Hepatocyte (in vitro differentiated cells): ENCODE measurements at regions not wholly inside any gene's neighbourhood (a gene's known extent, or its start where the extent isn't known, plus 50 kb on each side); places are given as distances from the start of the nearest gene placed in this dataset.

Experiments
- DNase-seq: peaks from one replicate; pipeline ENCODE4 v3.0.0-alpha.2; 2016; ENCODE audit warnings: low spot score
- H2AFZ ChIP-seq: fragments of 200-600 bp; sonication (generic); 2 replicates; pipeline ENCODE4 v1.6.0; 2016; ENCODE audit warnings: antibody characterized with exemption, mild to moderate bottlenecking
- H3K27ac ChIP-seq: fragments of 200-600 bp; sonication (generic); 2 replicates; pipeline ENCODE4 v1.5.1; 2016; ENCODE audit warnings: mild to moderate bottlenecking
- H3K27me3 ChIP-seq: fragments of 200-600 bp; sonication (generic); 2 replicates; pipeline ENCODE4 v1.6.1; 2016
- H3K36me3 ChIP-seq: fragments of 200-600 bp; sonication (generic); replicated peaks from 2 replicates; pipeline ENCODE4 v1.5.1; 2016; ENCODE audit warnings: low read depth; ENCODE audit not compliant: insufficient read depth
- H3K4me1 ChIP-seq: fragments of 200-600 bp; sonication (generic); 2 replicates; pipeline ENCODE4 v1.5.1; 2016; ENCODE audit warnings: mild to moderate bottlenecking, moderate library complexity; ENCODE audit not compliant: insufficient read depth
- H3K4me2 ChIP-seq: fragments of 200-600 bp; sonication (generic); 2 replicates; pipeline ENCODE4 v1.6.0; 2016
- H3K4me3 ChIP-seq: fragments of 200-600 bp; sonication (generic); 2 replicates; pipeline ENCODE4 v1.5.1; 2016; ENCODE audit warnings: mild to moderate bottlenecking
- H3K79me2 ChIP-seq: fragments of 200-600 bp; sonication (generic); 2 replicates; pipeline ENCODE4 v1.6.0; 2017; ENCODE audit warnings: mild to moderate bottlenecking
- H3K9me2 ChIP-seq: fragments of 200-600 bp; sonication (generic); replicated peaks from 2 replicates; pipeline ENCODE4 v1.6.0; 2017; ENCODE audit warnings: mild to moderate bottlenecking; ENCODE audit not compliant: insufficient read depth
- H3K9me3 ChIP-seq: fragments of 200-600 bp; sonication (generic); 2 replicates; pipeline ENCODE4 v1.5.1; 2016; ENCODE audit warnings: low read depth, mild to moderate bottlenecking
- H4K20me1 ChIP-seq: fragments of 200-600 bp; sonication (generic); 2 replicates; pipeline ENCODE4 v1.6.0; 2016; ENCODE audit warnings: mild to moderate bottlenecking; ENCODE audit not compliant: insufficient read depth, poor library complexity, severe bottlenecking
- EZH2 ChIP-seq: fragments of 200-600 bp; sonication (generic); IDR thresholded peaks from 2 replicates; pipeline ENCODE4 v1.6.1; 2016; ENCODE audit warnings: antibody characterized with exemption, mild to moderate bottlenecking, borderline replicate concordance
- EZH2phosphoT487 ChIP-seq: fragments of 200-600 bp; sonication (generic); IDR thresholded peaks from one replicate; pipeline ENCODE4 v1.6.1; 2018; ENCODE audit warnings: antibody characterized with exemption, mild to moderate bottlenecking, low read depth, moderate library complexity; ENCODE audit not compliant: unreplicated experiment, severe bottlenecking
- WGBS: methylation state at CpG from one replicate; pipeline ENCODE4 v1.1.6; 2016; ENCODE audit warnings: low lambda C conversion rate; ENCODE audit errors: missing lambda C conversion rate; 5-methylcytosine and 5-hydroxymethylcytosine counted together
- TF ChIP-seq, protein P1 (sequence below): fragments of 200-600 bp; sonication (generic); IDR thresholded peaks from 2 replicates; pipeline ENCODE4 v1.5.1; 2016; ENCODE audit warnings: antibody characterized with exemption, mild to moderate bottlenecking; ENCODE audit not compliant: poor library complexity

DNA sequence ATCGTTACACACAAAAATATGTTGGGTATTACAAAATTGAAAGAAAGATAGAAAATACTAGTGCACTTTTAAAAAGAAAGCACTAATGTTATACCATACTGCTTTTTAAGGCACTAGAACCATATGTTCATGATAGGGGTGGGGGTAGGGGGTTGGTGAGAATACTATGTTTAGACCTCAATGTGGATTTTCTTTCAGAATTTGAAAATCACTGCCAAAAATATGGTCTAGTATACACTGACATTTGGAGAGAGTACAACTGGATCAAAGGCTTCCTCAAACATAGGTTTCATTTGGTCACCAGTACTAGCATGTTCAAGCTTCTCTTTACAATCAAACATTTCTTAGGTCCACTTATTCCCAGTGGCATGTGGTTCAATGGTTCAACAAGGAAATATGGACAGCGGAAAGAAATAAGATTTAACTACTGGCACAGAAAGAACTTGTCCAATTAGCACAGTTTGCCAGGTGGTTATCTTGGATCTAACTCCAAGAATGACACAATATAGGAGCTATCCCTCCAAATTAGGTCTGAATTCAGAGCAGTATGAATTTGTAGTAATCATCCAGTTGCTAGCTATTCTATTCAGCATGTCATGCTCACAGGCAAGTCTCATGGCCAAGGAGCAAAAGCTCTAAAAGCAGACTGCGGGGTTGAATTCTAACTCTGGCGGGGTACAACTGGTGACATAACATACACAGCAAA lies 139.3 kb downstream of the SLC24A2 start:
- no peaks in the 10 kb centered on the region for H3K4me1 ChIP-seq
- no peaks in the 10 kb centered on the region for H3K79me2 ChIP-seq
- WGBS = 74% methylated on average over 4 of the region's 4 CpGs
- no peak overlapping the region for H2AFZ ChIP-seq
- H3K9me3 ChIP-seq = no peaks in the 10 kb centered on the region
- no peak overlapping the region for H3K27ac ChIP-seq
- TF ChIP-seq EZH2 (no peak), EZH2phosphoT487 (no peak)
- TF ChIP-seq, protein P1, sequence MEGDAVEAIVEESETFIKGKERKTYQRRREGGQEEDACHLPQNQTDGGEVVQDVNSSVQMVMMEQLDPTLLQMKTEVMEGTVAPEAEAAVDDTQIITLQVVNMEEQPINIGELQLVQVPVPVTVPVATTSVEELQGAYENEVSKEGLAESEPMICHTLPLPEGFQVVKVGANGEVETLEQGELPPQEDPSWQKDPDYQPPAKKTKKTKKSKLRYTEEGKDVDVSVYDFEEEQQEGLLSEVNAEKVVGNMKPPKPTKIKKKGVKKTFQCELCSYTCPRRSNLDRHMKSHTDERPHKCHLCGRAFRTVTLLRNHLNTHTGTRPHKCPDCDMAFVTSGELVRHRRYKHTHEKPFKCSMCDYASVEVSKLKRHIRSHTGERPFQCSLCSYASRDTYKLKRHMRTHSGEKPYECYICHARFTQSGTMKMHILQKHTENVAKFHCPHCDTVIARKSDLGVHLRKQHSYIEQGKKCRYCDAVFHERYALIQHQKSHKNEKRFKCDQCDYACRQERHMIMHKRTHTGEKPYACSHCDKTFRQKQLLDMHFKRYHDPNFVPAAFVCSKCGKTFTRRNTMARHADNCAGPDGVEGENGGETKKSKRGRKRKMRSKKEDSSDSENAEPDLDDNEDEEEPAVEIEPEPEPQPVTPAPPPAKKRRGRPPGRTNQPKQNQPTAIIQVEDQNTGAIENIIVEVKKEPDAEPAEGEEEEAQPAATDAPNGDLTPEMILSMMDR = no peak
- no peaks in the 10 kb centered on the region for H4K20me1 ChIP-seq
- H3K36me3 ChIP-seq = no peaks in the 10 kb centered on the region
- H3K4me2 ChIP-seq = no peak overlapping the region
- no peak for DNase-seq
- H3K4me3 ChIP-seq = no peak overlapping the region
- H3K9me2 ChIP-seq = no peaks in the 10 kb centered on the region
- H3K27me3 ChIP-seq = no peaks in the 10 kb centered on the region

DNA sequence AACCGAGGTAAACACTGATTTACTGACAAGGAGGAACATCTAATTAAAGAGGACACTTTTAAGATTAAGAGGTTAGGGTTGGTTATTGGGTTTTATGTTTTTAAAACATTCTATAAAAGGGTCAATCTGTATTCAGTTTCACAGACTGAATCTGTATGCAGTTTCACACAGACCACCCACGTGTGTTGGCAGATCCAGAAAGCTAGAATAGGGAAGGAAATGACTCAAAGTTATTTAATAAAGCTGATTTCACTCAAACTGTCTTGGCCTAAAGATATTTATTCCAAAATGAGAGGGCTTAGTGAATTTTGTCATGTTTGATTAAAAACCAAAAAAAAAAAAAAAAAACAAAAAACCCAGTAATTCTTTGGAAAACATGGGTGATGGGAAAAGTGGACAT lies 140.2 kb downstream of the SLC24A2 start:
- no peaks in the 10 kb centered on the region for H3K9me2 ChIP-seq
- H4K20me1 ChIP-seq = no peaks in the 10 kb centered on the region
- H3K4me3 ChIP-seq = no peak overlapping the region
- no peaks in the 10 kb centered on the region for H3K4me1 ChIP-seq
- no peak overlapping the region for H3K4me2 ChIP-seq
- WGBS = 49% methylated on average over 2 of the region's 2 CpGs
- H3K9me3 ChIP-seq = no peaks in the 10 kb centered on the region
- H3K36me3 ChIP-seq = no peaks in the 10 kb centered on the region
- no peaks in the 10 kb centered on the region for H3K27me3 ChIP-seq
- no peak for TF ChIP-seq EZH2
- TF ChIP-seq, protein P1 = no peak
- TF ChIP-seq EZH2phosphoT487 = no peak
- no peak overlapping the region for H2AFZ ChIP-seq
- H3K79me2 ChIP-seq = no peaks in the 10 kb centered on the region
- no peak overlapping the region for H3K27ac ChIP-seq
- DNase-seq = no peak

DNA sequence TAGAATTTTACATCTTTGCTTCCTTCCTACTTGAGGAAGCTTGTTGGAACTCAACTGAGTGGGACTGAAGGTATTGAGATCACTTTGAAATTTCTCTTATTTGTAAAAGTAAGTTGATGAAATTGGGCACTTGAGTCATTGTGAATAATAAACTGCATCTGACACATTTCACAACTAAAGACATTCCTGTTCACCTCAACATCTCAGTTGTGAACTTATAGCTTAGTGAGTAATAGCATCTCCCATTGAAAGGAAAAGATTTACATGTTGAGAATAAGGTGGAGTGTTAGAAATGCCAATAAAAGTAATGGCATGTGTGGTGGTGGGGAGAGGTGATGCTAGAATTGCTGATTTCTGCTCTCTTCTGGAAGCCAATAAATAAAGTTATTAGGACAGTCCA lies 145.0 kb downstream of the SLC24A2 start:
- H4K20me1 ChIP-seq = no peaks in the 10 kb centered on the region
- no peaks in the 10 kb centered on the region for H3K9me2 ChIP-seq
- H2AFZ ChIP-seq = no peak overlapping the region
- no peaks in the 10 kb centered on the region for H3K9me3 ChIP-seq
- H3K27me3 ChIP-seq = no peaks in the 10 kb centered on the region
- DNase-seq = no peak
- TF ChIP-seq, protein P1 = no peak
- TF ChIP-seq EZH2phosphoT487 (no peak), EZH2 (no peak)
- no peak overlapping the region for H3K27ac ChIP-seq
- H3K4me2 ChIP-seq = no peak overlapping the region
- H3K4me1 ChIP-seq = no peaks in the 10 kb centered on the region
- no peaks in the 10 kb centered on the region for H3K79me2 ChIP-seq
- no peaks in the 10 kb centered on the region for H3K36me3 ChIP-seq
- H3K4me3 ChIP-seq = no peak overlapping the region

DNA sequence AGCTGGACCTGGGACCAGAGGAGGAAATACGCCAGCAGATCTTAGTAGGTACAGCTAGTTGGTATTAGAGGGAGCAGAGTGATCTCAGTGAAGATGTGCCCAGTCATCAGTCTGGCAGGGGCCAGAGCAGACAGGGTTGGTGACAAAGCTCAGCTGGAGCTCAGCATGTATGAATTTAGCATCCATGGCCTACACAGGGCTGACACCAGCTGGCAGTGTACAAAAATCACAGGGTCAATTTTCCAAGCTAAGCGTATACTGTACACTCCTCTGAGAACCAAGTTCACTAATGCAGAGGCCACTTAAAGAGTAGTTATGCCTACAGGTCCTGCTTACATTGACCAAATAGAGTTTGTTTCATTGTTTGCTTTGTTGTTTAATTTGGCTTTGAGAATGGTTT lies 146.6 kb downstream of the SLC24A2 start:
- 96% methylated on average over 2 of the region's 2 CpGs for WGBS
- Histone ChIP-seq H3K27me3 (no peaks in the 10 kb centered on the region), H3K27ac (no peak overlapping the region), H4K20me1 (no peaks in the 10 kb centered on the region), H2AFZ (no peak overlapping the region), H3K9me2 (no peaks in the 10 kb centered on the region), H3K4me2 (no peak overlapping the region), H3K9me3 (no peaks in the 10 kb centered on the region), H3K4me1 (no peaks in the 10 kb centered on the region), H3K36me3 (no peaks in the 10 kb centered on the region), H3K79me2 (no peaks in the 10 kb centered on the region), H3K4me3 (no peak overlapping the region)
- no peak for DNase-seq
- TF ChIP-seq EZH2 (no peak), EZH2phosphoT487 (no peak)
- TF ChIP-seq, protein P1 = no peak
